Eye (tissue), 1 donor: ENCODE measurements at regions not wholly inside any gene's neighbourhood (a gene's known extent, or its start where the extent isn't known, plus 50 kb on each side); places are given as distances from the start of the nearest gene placed in this dataset.
"Not testable (repeated sequence)": the region's sequence is repeated elsewhere in the genome, so short reads cannot be mapped to it uniquely, and the experiment has no call there.

ENCODE experiments used
- DNase-seq: peaks from one replicate; pipeline ENCODE4 v3.0.0-alpha.2; 2015

DNA sequence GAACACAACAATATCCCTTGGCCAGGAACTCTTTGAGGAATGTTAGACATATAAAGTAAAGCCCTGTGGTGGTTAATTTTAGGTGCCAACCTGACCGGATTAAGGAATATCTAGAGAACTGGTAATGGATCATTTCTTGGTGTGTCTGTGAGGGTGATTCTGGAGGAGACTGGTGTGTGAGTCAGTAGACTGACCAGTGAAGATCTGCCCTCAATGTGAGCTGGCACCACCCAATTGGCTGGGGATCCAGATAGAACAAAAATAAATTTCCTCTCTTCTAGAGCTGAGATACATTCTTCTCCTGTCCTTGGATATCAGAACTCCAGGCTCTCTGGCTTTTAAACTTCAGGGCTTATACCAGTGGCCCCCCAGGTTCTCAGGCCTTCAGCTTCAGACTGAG lies 56.2 kb upstream of the TNPO1 start:
- DNase-seq = no peak

DNA sequence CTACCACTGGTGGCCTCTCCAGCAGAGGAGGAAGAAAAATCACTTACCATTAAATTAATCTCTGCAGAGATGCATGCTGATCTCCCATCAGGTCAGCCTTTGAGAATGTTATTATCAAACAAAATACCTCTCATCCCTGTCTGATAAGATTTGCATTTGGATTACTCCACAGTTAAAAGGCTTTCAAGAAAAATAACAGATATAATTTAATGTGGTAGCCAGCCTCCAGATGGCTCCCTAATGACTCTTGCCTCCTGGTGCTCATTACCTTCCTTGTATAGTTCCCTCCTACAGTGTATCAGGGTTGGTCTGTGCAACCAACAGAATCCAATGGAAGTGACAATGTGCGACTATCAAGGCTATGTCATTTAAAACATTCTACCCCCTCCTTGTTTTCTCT lies 63.6 kb upstream of the TNPO1 start:
- DNase-seq = no peak

DNA sequence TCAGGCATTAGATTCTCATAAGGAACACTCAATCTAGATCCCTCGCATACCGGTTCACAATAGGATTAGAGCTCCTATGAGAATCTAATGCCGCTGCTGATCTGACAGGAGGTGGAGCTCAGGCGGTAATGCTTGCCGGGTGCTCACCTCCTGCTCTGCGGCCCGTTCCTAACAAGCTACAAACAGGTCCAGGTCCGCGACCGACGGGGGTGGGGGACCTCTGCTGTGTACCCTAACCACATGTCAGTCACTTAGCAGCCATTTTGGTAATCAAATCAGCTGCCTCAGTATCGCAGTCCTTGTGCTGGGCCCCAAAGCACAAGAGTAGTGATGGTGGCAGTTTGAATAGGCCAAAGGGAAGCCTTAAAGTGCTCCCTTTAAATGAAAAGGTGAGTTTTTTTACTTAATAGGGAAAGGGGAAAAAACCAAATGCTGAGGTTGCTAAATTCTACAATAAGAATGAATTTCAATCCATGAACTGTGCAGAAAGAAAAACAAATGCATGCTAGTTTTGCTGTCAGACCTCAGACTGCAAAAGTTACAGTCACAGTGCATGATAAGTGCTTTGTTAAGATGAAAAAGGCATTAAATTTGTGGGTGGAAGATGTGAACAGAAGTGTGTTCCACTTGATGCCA lies 67.0 kb upstream of the TNPO1 start:
- DNase-seq = no peak

DNA sequence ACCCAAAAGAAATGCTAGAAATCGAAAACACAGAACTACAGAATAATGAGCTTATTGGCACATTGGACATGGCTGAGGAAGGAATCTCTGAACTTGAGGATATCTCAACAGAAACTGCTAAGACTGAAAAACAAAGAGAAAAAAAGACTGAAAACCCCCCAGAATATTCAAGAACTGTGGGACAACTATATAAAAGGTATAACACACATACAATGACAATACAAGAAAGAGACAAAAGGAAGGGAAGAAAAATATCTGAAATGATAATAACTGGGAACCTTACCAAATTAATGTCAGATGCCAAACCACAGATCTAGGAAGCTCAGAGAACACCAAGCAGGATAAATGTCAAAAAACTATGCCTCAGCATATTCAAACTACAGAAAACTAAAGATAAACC lies 68.6 kb upstream of the TNPO1 start:
- DNase-seq = no peak

DNA sequence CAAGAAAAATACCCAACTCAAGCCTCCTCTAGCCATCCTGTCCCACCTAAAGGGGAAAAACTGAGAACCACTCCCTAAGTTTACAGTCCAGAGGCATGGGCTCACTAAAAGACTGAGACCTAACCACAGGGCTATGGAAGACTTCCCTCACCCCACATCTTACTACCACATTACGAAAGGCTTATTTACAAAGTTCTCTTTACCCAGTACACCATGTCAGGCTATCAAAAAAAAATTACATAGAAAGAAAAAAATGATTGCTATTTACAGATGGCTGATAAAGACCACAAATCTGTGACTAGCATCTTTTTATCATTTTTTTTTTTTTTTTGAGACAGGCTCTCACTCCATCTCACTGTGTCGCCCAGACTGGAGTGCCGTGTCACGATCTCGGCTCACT lies 69.7 kb upstream of the TNPO1 start:
- DNase-seq = no peak

DNA sequence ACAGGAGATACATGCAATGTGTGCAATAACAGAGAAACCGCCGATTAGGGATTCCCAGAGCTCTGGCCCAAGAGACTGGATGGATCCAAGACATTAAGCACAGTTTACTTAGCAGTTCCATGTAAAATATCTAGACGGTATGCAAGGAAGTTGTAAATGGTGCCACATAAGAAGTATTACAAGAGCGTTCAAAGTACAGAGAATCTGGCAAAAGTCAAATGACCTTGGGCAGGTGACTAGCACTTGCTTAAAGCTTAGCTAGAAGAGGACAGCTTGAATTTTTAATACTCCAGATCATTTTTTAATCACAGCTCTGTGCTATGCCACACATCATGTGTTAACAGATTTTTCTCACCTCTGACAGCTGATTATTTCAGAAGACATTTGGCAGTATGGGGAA lies 72.3 kb upstream of the TNPO1 start:
- no peak for DNase-seq

DNA sequence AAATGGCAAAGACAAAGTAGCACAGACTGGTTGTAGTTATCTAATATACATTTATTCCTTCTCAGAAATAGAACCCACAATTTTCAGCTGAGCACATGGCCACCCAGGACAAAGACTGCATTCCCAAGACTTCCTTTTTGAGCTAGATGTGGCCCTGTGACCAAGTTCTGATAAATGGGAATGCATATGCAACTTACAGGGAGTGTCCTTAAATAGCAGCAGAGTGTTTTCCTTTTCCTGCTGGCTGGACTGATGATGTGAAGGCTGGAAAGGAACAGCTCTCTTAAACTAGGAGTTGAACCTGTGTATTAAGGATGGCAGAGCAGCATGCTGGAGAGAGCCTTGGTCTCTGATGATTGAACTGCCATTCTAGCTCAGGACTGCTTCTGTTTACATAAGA lies 74.7 kb upstream of the TNPO1 start:
- no peak for DNase-seq

DNA sequence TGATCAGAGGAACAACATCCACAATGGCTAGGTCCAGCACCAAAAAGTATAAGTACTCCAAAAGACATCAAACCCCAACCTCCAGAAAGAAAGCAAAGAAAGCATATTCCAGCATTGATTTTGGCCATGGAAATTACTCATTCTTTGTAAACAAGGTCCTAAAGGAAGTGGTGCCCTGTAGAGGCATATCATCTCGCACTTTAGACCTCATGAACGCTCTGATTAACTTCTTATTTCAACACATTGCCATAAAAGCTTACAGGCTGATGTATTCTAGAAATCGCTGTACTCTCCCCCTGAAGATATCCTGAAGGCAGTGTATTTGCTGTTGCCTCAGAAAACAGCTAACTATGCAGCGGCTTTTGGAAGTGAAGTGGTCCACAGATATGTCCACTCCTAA lies 82.7 kb upstream of the TNPO1 start:
- no peak for DNase-seq

DNA sequence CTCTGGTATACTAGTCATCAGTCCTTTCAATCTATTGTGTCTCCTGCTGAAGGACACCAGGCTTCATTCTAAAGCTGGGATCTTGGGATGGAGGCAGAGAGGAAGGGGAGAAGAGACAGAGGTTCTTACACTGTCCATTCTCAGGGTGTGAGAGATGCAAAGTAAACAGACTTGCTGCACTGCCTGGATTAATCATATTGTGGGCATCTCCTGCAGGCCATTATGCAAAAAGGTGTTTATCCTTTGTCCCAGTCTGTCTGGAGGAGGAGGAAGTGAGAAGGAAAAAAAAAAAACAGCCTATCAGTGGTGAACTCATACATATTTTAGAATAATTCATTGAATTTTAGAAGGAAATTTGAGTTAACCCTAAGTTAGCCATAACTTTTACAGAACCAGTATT lies 92.9 kb upstream of the TNPO1 start:
- DNase-seq = no peak

DNA sequence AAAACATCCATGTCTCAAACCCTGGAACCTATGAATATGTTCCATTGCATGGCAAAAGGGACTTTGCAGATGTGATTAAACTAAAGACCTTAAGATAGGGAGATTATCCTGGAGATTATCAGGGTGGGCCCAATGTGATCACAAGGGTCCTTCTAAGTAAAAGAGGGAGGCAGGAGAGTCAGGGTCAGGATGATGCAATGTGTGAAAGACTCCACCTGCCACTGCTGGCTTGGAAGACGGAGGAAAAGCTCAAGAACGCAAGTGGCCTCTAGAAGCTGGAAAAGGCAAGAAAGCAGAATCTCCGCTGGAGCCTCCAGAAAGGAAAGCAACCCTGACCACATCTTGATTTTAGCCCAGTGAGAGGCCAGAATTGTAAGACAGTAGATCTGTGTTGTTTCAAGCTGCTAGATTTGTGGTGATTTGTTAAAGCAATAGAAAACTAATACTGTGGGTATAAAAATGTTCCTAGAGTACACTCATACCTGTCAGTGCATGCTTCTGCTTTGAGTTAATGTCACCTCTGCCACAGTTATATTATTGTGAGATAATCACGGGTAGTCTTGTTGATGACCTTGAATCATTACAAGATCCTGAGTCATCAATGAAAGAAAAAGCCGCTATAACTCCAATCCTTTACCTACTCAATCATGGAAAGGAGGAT lies 93.5 kb upstream of the TNPO1 start:
- no peak for DNase-seq

DNA sequence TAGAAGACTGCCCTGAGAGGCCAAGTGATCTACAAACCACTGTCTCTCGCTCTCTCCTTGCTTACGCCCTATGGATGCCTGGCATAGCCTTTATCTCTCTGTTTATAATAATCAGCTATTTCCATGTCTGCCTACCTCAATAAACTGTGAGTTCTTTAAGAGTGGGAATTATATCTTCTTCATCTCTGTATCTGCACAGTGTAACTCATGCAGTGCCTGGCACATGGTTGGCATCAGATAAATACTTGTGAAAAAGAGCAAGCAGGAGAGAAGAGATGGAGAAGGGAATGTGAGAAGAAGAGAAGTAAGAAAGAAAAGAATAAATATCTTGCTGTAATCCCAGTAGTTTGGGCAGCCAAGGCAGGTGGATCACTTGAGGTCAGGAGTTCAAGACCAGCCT lies 94.6 kb upstream of the TNPO1 start:
- DNase-seq = no peak

DNA sequence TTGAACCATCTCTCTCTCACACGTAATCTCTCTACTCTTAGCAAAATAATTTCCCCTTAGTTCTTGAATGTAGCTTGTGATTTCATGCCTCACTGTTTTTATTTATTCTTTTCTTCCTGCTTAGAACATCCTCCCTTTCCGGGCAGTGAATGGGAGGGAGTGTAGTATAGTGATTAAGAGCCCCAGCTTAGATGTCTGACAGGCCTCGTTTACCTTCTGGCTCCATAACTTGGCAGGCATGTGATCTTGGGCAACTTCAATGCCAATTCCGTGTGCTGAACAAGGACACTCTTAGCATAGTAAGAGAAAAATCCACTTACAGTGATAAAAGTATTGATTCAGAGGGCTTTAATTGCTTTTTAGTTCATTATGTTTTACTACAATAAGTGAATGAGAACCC lies 96.3 kb upstream of the TNPO1 start:
- DNase-seq = no peak

DNA sequence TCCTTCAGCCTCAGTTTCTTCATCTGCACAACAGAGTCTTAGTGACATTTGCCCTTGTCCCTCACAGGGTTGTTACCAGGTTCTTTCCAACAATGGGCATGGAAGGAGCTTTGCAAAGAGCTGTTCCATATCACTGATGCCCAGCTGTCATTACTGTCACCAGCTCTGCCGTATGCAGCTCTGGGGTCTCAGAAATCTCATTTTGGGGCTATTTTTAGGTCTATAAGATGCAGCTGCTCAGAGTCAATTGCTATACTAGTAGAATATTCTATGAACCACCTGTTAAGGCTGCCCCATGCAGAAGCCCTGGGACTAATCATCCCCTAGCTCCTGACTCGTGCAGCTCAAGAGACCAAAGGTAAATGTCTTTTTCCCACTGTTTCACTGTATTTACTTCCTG lies 105.1 kb upstream of the TNPO1 start:
- DNase-seq = no peak

DNA sequence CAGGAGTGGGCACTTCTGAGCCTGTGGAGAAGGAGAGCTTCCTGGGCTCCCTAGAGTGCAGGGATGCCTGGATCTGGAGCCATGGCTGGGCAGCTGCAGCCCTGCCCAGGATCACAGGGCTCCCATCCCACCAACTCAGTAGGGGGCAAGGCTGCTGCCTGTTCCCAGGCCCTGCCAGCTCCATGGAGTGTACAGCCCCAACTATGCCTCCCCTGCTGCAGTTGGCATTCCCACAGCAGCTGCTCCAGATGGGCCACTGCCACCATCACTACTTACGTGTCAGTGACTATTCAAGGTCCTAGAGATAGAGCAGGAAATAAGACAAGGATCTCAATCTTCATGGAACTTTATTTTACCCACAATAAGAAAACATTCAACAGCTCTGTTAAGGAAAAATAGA lies 107.1 kb upstream of the TNPO1 start:
- DNase-seq = no peak

DNA sequence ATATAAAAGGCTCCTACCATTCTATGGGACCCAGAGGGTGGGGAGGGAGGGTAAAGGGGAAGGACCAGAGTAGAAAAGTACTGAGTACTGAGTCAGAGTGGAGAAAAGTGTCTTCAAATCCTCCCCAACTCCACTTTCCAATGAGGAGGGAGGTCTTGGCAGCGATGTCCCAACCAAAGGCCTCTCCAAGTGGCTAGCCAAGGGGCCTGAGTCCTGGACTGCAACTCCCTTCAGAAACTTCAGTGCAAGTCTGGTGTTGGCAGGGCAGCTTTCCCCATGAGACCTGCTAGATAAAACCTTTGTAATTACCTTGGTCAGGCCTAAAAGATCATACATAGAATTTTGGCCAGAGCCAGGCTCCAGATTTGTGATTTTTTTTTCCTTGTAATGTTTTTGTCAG lies 111.3 kb upstream of the TNPO1 start:
- no peak for DNase-seq

DNA sequence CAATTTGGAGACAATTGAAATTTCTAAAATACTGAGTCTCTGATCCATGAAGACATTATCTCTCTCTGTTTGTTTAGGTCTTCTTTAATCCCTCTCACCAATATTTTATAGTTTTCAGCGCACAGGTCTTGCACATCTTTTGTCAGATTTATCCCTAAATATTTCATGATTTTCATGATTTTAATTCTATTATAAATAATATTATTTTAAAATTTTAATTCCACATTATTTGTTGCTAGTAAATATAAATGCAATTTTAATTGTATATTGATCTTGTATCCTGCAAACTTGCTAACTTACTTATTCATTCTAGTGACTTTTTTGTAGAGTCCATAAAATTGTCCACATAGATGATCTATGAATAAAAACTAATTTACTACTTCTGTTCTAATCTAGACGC lies 112.6 kb upstream of the TNPO1 start:
- no peak for DNase-seq

DNA sequence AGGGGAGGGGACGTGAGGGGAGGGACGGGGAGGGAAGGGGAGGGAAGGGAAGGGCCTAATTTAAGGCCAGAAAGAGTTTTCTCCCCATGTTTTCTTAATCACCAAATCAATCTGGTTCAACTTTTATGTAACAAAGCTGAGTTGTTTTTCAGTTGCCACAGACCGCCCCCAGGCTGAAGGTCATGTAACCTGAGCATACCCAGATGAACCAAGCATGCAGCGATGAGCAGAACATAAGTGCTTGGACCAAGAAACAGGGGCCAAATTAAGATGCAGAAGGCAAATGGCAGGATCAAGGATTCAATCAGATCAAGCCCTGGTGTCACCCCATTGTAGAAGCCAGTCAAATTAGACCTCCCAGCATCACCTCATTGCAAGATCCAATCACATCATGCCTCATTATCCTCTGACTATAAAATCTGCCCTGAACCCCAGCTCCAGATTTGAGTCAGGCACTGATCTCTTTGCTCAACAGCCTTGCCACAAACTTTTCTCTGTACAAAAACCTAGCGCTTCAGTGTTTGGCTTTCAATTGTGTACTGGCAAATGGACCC lies 113.5 kb upstream of the TNPO1 start:
- no peak for DNase-seq

DNA sequence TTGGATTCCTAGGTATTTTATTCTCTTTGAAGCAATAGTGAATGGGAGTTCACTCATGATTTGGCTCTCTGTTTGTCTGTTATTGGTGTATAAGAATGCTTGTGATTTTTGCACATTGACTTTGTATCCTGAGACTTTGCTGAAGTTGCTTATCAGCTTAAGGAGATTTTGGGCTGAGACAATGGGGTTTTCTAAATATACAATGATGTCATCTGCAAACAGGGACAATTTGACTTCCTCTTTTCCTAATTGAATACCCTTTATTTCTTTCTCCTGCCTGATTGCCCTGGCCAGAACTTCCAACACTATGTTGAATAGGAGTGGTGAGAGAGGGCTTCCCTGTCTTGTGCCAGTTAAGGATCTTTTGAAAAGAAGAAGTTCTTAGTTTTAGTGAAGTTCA lies 114.4 kb upstream of the TNPO1 start:
- not testable (repeated sequence) for DNase-seq

DNA sequence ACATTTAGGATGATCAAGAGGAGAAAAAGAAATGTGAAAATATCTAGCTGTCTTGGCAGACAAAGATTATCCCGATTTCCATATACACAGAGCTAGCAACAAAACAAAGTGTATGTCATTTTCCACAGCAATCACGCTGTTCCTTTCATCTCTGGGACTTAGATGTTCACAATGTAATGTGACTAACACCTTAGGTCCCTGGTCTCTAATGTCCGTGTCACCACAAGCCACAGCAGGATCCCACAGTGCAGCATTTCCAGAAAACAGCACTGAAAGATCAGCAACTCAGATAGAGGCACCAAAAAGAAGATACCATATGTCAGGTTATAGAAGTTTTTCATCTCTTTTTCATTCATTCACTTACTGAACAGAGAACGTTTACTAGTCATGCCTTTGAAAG lies 118.0 kb upstream of the TNPO1 start:
- no peak for DNase-seq

DNA sequence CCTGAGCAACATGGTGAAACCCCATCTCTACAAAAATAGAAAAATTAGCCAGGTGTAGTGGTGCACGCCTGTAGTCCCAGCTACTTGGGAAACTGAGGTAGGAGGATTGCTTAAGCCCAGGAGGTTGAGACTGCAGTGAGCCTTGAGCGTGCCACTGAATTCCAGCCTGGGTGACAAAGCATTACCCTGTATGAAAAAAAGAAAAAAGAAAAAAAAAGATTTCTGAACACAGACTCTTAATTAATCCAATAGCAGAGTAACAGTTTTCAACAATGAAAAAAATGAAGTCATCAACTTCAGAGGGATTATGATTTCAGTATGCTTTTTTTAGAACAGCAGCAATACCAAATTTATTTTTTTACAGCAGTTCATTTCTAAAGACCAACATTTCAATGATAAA lies 118.8 kb upstream of the TNPO1 start:
- DNase-seq = no peak

DNA sequence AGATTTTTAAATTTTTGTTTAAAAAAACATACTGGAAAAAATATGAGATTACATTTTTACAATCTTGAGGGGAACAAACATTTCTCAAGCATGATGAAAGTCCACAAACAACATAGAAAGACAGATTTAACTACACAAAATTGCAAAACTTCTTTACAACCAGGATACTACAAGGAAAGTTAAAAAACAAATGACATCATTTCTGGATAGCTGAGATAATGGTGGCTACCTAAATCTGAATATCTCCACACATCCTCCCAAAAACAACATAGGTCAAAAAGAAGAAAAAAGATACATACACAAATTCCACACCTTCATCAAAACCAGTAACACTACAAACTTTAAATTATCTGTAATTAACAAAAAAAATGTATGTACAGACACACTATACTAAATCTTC lies 120.8 kb upstream of the TNPO1 start:
- DNase-seq = no peak

DNA sequence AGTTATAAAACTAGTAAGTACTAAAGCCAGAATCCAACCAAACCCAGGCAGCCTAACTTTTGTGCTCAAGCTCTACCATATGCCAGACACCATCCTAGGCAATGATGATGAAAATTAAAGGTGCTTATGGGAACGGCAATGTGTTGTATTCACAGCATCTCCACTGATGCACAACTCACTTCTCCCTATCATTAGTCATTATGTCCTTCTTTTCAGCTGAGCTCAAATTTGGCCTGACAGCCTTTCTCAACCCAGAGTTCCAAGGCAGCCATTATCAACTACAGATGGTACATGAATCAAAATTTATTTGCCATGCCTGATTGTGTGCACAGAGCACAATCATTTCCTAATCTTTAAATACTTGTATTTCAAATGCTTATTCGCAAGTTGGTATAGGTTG lies 121.6 kb upstream of the TNPO1 start:
- DNase-seq = peak; percentile 65

DNA sequence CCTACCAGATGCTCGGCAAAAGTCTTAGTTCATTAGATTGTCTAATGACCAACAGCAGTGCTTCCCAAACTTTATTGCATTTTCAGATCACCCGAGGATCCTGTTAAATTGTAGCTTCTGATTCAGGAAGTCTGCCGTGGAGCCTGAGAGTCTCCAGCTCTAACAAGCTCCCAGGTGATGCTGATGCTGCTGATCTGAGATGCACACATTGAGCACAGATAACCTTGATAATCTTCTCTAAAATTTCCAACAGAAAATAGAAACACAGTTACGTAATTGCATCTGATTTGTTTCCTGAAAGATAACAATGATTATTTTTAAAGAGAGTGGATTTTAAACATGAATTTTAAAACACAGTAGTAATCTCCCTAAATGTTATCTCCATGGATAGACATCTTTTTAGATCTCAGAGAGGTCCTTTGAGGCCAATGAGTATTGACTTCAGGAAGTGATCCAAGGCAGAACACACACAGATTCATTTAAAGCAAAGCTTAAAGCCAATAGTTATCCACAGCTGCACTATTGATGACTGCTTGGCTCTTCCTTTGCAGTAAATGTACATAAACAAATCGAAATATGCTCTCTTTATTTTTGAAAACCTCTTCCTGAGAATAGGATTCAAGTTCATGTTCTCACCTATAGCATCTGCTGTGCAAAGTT lies 122.8 kb upstream of the TNPO1 start:
- peak; percentile 20 for DNase-seq

DNA sequence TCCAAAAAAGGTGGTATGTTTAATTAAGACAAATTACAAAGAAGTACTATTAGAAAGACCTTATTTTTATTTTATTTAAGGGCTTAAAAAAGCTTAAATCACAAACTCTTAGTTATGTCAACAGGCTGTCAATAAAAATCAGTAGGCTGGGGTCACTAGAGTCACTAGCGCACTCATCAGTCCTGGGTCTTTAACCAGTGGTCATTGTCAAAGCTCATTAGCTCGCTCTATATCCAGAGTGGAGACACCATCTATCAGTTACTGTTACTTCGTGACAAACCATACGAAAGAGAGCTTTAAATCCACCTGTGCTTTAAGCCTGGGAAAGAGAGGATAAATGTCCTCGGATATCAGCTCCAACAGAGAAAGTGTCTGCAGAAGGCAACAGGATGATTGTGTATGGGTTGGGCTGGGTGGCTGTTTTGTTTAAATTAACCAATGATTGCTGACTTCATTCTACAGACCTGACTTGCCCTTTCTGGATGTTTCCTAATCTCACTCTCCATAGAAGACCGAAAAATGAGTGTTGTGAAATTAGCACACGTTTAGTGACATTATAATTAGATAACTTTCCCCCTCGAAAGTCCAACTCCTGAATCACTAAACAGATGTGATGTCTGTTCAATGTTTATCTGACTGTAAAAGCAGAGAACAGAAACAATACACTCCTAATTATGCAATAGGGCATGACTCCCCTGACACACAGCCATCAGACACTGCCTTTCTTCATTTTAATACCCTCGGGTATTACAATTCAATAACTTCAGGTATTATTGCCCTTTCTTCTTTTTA lies 123.6 kb upstream of the TNPO1 start:
- peak; percentile 57 for DNase-seq
